ENCODE measurements at regions not wholly inside any gene's neighbourhood (a gene's known extent, or its start where the extent isn't known, plus 50 kb on each side); places are given as distances from the start of the nearest gene placed in this dataset.
"Not testable (repeated sequence)": the region's sequence is repeated elsewhere in the genome, so short reads cannot be mapped to it uniquely, and the experiment has no call there.

DNA sequence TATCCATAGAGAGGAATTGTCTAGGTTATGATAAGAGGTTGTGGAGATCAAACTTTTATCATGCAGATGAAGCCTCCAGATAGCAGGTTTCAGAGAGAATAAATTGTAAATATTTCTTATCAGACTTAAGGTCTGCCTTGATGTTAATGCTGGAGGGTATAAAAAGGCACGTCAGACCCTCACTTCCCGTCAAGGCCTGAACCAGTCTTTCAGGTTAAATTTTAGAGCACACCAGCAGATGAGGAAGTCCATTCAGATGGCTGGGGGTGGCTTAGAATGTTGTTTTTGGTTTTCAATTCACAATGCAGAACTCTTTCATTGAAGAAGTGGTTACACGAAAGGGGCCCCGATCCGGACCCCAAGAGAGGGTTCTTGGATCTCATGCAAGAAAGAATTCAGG, 144.4 kb upstream of the FBXO11 start:
- intact Hi-C loops (cut with micrococcal nuclease; ENCODE audit: unreplicated experiment): no loop called here
- ChIA-PET POLR2A (no interaction called here), CTCF (ENCODE audit: low intra/inter-chr PET ratio, low total read pairs) (no interaction called here)
- Histone ChIP-seq H3K4me1 (ENCODE audit: insufficient read depth, low read length) (no peaks in the 10 kb centered on the region), H3K9me3 (ENCODE audit: low read length) (no peaks in the 10 kb centered on the region), H3K79me2 (ENCODE audit: insufficient read depth, low read length) (no peaks in the 10 kb centered on the region), H4K20me1 (ENCODE audit: insufficient read depth, low read length) (no peaks in the 10 kb centered on the region), H3K4me2 (ENCODE audit: low read depth, low read length) (no peak overlapping the region), H3K4me3 (replicated peaks in 1 of 3; ENCODE audit: insufficient read depth in 1 of 3, low read depth in 2 of 3, low read length in 3 of 3) (no peak overlapping the region), H3K9ac (ENCODE audit: insufficient read depth, low read depth, low read length) (no peak overlapping the region), H2AFZ (ENCODE audit: low read length) (no peak overlapping the region), H3K36me3 (replicated peaks in 1 of 2; ENCODE audit: control insufficient read depth in 1 of 2, insufficient read depth in 2 of 2, low read length in 2 of 2) (no peaks in the 10 kb centered on the region), H3K27ac (ENCODE audit: extremely low read length, insufficient read depth, low read length) (no peak overlapping the region), H3K27me3 (ENCODE audit: control insufficient read depth in 1 of 2, insufficient read depth in 2 of 2, low read length in 2 of 2) (no peaks in the 10 kb centered on the region)
- ATAC-seq (no peak), FAIRE-seq (no peak), DNase-seq (ENCODE audit: low spot score) (no peak)
- in situ Hi-C loops (cut with HindIII; ENCODE audit: extremely low pct_ligation_motif_present, low pct_unique_long_range_greater_than_20kb): no loop called here
- no TSS peak for BruUV-seq (replicated peaks)
- no peak for TF ChIP-seq ZNF563 (CRISPR knock-in tag; IDR thresholded peaks at IDR 0.05)
- WGBS (ENCODE audit: low lambda C conversion rate): 2% methylated on average over 5 of the region's 5 CpGs

DNA sequence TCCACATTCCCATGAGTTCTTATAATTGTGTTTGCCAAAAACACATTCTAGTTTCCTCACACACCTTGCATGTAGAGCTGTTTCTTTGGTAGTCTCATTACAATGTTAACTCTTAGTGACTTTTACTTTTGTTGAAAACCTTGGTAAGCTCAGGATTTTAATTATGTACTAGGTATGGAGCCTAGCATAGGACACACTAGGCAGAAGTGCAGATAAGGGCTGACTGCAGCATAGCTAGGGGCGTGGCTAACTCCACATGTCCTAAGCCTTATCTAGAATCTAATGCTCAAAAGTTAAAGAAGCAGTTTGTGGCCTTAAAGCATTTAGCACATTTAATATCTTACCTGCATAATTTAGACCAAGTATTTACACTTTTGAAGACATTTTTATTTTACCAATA, 153.7 kb upstream of the FBXO11 start:
- Histone ChIP-seq H3K27me3 (ENCODE audit: control insufficient read depth in 1 of 2, insufficient read depth in 2 of 2, low read length in 2 of 2) (no peaks in the 10 kb centered on the region), H3K9ac (ENCODE audit: insufficient read depth, low read depth, low read length) (no peak overlapping the region), H3K27ac (ENCODE audit: extremely low read length, insufficient read depth, low read length) (no peak overlapping the region), H3K4me2 (ENCODE audit: low read depth, low read length) (no peak overlapping the region), H3K79me2 (ENCODE audit: insufficient read depth, low read length) (no peaks in the 10 kb centered on the region), H2AFZ (ENCODE audit: low read length) (no peak overlapping the region), H4K20me1 (ENCODE audit: insufficient read depth, low read length) (no peaks in the 10 kb centered on the region), H3K4me3 (replicated peaks in 1 of 3; ENCODE audit: insufficient read depth in 1 of 3, low read depth in 2 of 3, low read length in 3 of 3) (no peak overlapping the region), H3K9me3 (ENCODE audit: low read length) (no peaks in the 10 kb centered on the region), H3K36me3 (replicated peaks in 1 of 2; ENCODE audit: control insufficient read depth in 1 of 2, insufficient read depth in 2 of 2, low read length in 2 of 2) (no peaks in the 10 kb centered on the region), H3K4me1 (ENCODE audit: insufficient read depth, low read length) (no peaks in the 10 kb centered on the region)
- WGBS (ENCODE audit: low lambda C conversion rate): 14% methylated on average over 1 of the region's 1 CpG
- DNase-seq (ENCODE audit: low spot score) (no peak), FAIRE-seq (no peak), ATAC-seq (no peak)
- TF ChIP-seq NR2F6 (IDR thresholded peaks at IDR 0.05) (no peak), NR2F6 (CRISPR knock-in tag; IDR thresholded peaks at IDR 0.05) (no peak), RBM39 (IDR thresholded peaks at IDR 0.05; ENCODE audit: low read depth, low read length, poor library complexity, severe bottlenecking) (no peak), TEAD3 (CRISPR knock-in tag; optimal IDR thresholded peaks at IDR 0.05; ENCODE audit: borderline replicate concordance) (no peak), DPF2 (CRISPR knock-in tag; IDR thresholded peaks at IDR 0.05; ENCODE audit: borderline replicate concordance, low read depth) (no peak), ZFP90 (CRISPR knock-in tag; IDR thresholded peaks at IDR 0.05; ENCODE audit: borderline replicate concordance) (no peak), CEBPB (IDR thresholded peaks at IDR 0.05; ENCODE audit: borderline replicate concordance, low read depth, low read length) (no peak), MED1 (CRISPR knock-in tag; IDR thresholded peaks at IDR 0.05) (no peak), ZNF260 (CRISPR knock-in tag; IDR thresholded peaks at IDR 0.05; ENCODE audit: borderline replicate concordance, low read depth) (no peak), BRD4 (CRISPR knock-in tag; IDR thresholded peaks at IDR 0.05) (no peak), RFX1 (IDR thresholded peaks at IDR 0.05) (no peak), ZNF501 (CRISPR knock-in tag; IDR thresholded peaks at IDR 0.05) (no peak), MED8 (CRISPR knock-in tag; IDR thresholded peaks at IDR 0.05; ENCODE audit: insufficient replicate concordance) (no peak), ZBTB7B (CRISPR knock-in tag; IDR thresholded peaks at IDR 0.05) (no peak), NFE2L1 (CRISPR knock-in tag; IDR thresholded peaks at IDR 0.05; ENCODE audit: borderline replicate concordance) (no peak), NFIC (IDR thresholded peaks at IDR 0.05; ENCODE audit: low read length) (no peak)
- intact Hi-C loops (cut with micrococcal nuclease; ENCODE audit: unreplicated experiment) (no loop called here), in situ Hi-C loops (cut with HindIII; ENCODE audit: extremely low pct_ligation_motif_present, low pct_unique_long_range_greater_than_20kb) (no loop called here)
- ChIA-PET CTCF (ENCODE audit: low intra/inter-chr PET ratio, low total read pairs) (no interaction called here), POLR2A (no interaction called here)
- BruUV-seq (replicated peaks): no TSS peak

- H3K4me2 ChIP-seq (ENCODE audit: low read depth, low read length); H3K79me2 ChIP-seq (ENCODE audit: insufficient read depth, low read length); DNase-seq (ENCODE audit: low spot score); POLR2A ChIA-PET; ATAC-seq; H4K20me1 ChIP-seq (ENCODE audit: insufficient read depth, low read length); BruUV-seq (replicated peaks); H3K9me3 ChIP-seq (ENCODE audit: low read length); H3K36me3 ChIP-seq (replicated peaks in 1 of 2; ENCODE audit: control insufficient read depth in 1 of 2, insufficient read depth in 2 of 2, low read length in 2 of 2); intact Hi-C loops (cut with micrococcal nuclease; ENCODE audit: unreplicated experiment); CTCF ChIA-PET (ENCODE audit: low intra/inter-chr PET ratio, low total read pairs); H3K27ac ChIP-seq (ENCODE audit: extremely low read length, insufficient read depth, low read length); H3K27me3 ChIP-seq (ENCODE audit: control insufficient read depth in 1 of 2, insufficient read depth in 2 of 2, low read length in 2 of 2); H3K4me1 ChIP-seq (ENCODE audit: insufficient read depth, low read length); in situ Hi-C loops (cut with HindIII; ENCODE audit: extremely low pct_ligation_motif_present, low pct_unique_long_range_greater_than_20kb); H2AFZ ChIP-seq (ENCODE audit: low read length); FAIRE-seq; H3K9ac ChIP-seq (ENCODE audit: insufficient read depth, low read depth, low read length); H3K4me3 ChIP-seq (replicated peaks in 1 of 3; ENCODE audit: insufficient read depth in 1 of 3, low read depth in 2 of 3, low read length in 3 of 3): not testable (repeated sequence)
- 11% methylated on average over 4 of the region's 4 CpGs for WGBS (ENCODE audit: low lambda C conversion rate)
Observed at GRCh38 chr2:48061656-48062055, 155.4 kb upstream of the FBXO11 start.
